Omental fat pad (tissue), 3 donors: ENCODE measurements at regions not wholly inside any gene's neighbourhood (a gene's known extent, or its start where the extent isn't known, plus 50 kb on each side); places are given as distances from the start of the nearest gene placed in this dataset.

Experiments used
- ATAC-seq: fragments of 150-250 bp; one replicate; pipeline ENCODE4 v1.9.1; 2016; ENCODE audit warnings: mild to moderate bottlenecking, moderate library complexity; ENCODE audit not compliant: low FRiP score
- DNase-seq: peaks from one replicate; pipeline ENCODE4 v3.0.0-alpha.2; 2019; ENCODE audit warnings: low spot score
- CTCF ChIP-seq, 3 donors: fragments of 450-650 bp; IDR thresholded peaks; one replicate each; pipeline ENCODE4 v1.5.1; 2016 to 2017; ENCODE audit warnings: antibody characterized with exemption in 3 of 3, mild to moderate bottlenecking in 3 of 3, moderate library complexity in 2 of 3

GRCh38 chr3:22141769-22142168 is 390.8 kb upstream of the ZNF385D start:
- no peak for DNase-seq
- no peak for ATAC-seq
- no peak for TF ChIP-seq CTCF (IDR thresholded peaks at IDR 0.05)

GRCh38 chr3:22147161-22147560 is 396.2 kb upstream of the ZNF385D start:
- no peak for DNase-seq
- ATAC-seq: no peak

GRCh38 chr3:22156868-22157267 is 405.9 kb upstream of the ZNF385D start:
- no peak for DNase-seq
- TF ChIP-seq CTCF (IDR thresholded peaks at IDR 0.05): no peak
- no peak for ATAC-seq

More at GRCh38 chr3:22147161-22147560, 396.2 kb upstream of the ZNF385D start:
- TF ChIP-seq CTCF (IDR thresholded peaks at IDR 0.05): no peak

- no peak for TF ChIP-seq CTCF (IDR thresholded peaks at IDR 0.05)
- no peak for DNase-seq
- ATAC-seq: no peak
Observed at GRCh38 chr3:22157848-22158247, 406.8 kb upstream of the ZNF385D start.

GRCh38 chr3:22159004-22159695 is 408.1 kb upstream of the ZNF385D start:
- DNase-seq: no peak
- TF ChIP-seq CTCF (IDR thresholded peaks at IDR 0.05): no peak
- no peak for ATAC-seq

GRCh38 chr3:22161315-22161714 is 410.3 kb upstream of the ZNF385D start:
- DNase-seq: no peak
- ATAC-seq: no peak
- TF ChIP-seq CTCF (IDR thresholded peaks at IDR 0.05): no peak

- no peak for TF ChIP-seq CTCF (IDR thresholded peaks at IDR 0.05)
- DNase-seq (no peak), ATAC-seq (no peak)
Observed at GRCh38 chr3:22170370-22170769, 419.4 kb upstream of the ZNF385D start.
